Esophagus muscularis mucosa (tissue), 4 donors: ENCODE measurements at regions not wholly inside any gene's neighbourhood (a gene's known extent, or its start where the extent isn't known, plus 50 kb on each side); places are given as distances from the start of the nearest gene placed in this dataset.

Source experiments
- DNase-seq: peaks from one replicate; pipeline ENCODE4 v3.0.0-alpha.2; 2017; ENCODE audit errors: extremely low spot score
- H3K27ac ChIP-seq, 4 donors: fragments of 200-600 bp; sonication (generic); replicated peaks in 1 of 4; 1 replicate in 3 of 4; 2 replicates in 1 of 4; pipeline ENCODE4 v1.5.1; 2016 to 2019; ENCODE audit warnings: mild to moderate bottlenecking in 1 of 4
- H3K27me3 ChIP-seq, 4 donors: fragments of 200-600 bp; sonication (generic); one replicate each; pipeline versions ENCODE4 v1.5.1 to v1.6.0; 2016 to 2019
- H3K36me3 ChIP-seq, 4 donors: fragments of 200-600 bp; sonication (generic); one replicate each; pipeline ENCODE4 v1.5.1; 2016 to 2019
- H3K4me1 ChIP-seq, 4 donors: fragments of 200-600 bp; sonication (generic); one replicate each; pipeline ENCODE4 v1.5.1; 2016 to 2019
- H3K4me3 ChIP-seq, 4 donors: fragments of 200-600 bp; sonication (generic); 1 replicate in 2 of 4; 2 replicates in 2 of 4; pipeline ENCODE4 v1.5.1; 2016 to 2019; ENCODE audit warnings: mild to moderate bottlenecking in 4 of 4, moderate library complexity in 1 of 4
- H3K9me3 ChIP-seq, 4 donors: fragments of 200-600 bp; sonication (generic); 1 replicate in 3 of 4; 2 replicates in 1 of 4; pipeline ENCODE4 v1.5.1; 2016 to 2019
- EP300 ChIP-seq: sonication (generic); formaldehyde crosslinking; IDR thresholded peaks from one replicate; pipeline ENCODE4 v1.6.1; 2017; ENCODE audit warnings: antibody characterized with exemption
- POLR2A ChIP-seq: fragments of 450-650 bp; IDR thresholded peaks from one replicate; pipeline ENCODE4 v1.6.1; 2017; ENCODE audit warnings: antibody characterized with exemption, moderate library complexity, mild to moderate bottlenecking, low read depth
- POLR2AphosphoS5 ChIP-seq, 2 donors: sonication (generic); formaldehyde crosslinking; IDR thresholded peaks; one replicate each; pipeline ENCODE4 v1.6.1; 2017; ENCODE audit warnings: antibody characterized with exemption in 2 of 2
- WGBS: methylation state at CpG from one replicate; pipeline ENCODE4 v1.1.5; 2018; 5-methylcytosine and 5-hydroxymethylcytosine counted together
- intact Hi-C: fragments of 100-400 bp; cut with DNase I; formaldehyde crosslinking; loops from one replicate; pipeline ENCODE4 v1.15.1; 2023
- TF ChIP-seq, protein P1 (sequence below), 3 experiments: fragments of 200-600 bp in 2 of 3; fragments of 450-650 bp in 1 of 3; sonication (generic) in 2 of 3; IDR thresholded peaks; one replicate each; pipeline ENCODE4 v1.5.1; 2017 to 2019; ENCODE audit warnings: antibody characterized with exemption in 3 of 3, mild to moderate bottlenecking in 2 of 3, moderate library complexity in 1 of 3

- Histone ChIP-seq H3K36me3 (no peaks in the 10 kb centered on the region), H3K9me3 (peaks cover 0 to 13% (median 6%) of the 10 kb centered on the region in 4 donors), H3K4me3 (no peak overlapping the region), H3K27ac (no peak overlapping the region), H3K27me3 (peaks cover 0 to 33% (median 0%) of the 10 kb centered on the region in 4 donors), H3K4me1 (no peaks in the 10 kb centered on the region)
- intact Hi-C loops = no loop called here
- DNase-seq = no peak
- 96% methylated on average over 5 of the region's 5 CpGs for WGBS
- TF ChIP-seq EP300 = no peak
- TF ChIP-seq POLR2AphosphoS5 (IDR thresholded peaks at IDR 0.05) = no peak
These were observed 62.9 kb downstream of the IRX2 start for GRCh38 chr5:2688586-2688985.

DNA sequence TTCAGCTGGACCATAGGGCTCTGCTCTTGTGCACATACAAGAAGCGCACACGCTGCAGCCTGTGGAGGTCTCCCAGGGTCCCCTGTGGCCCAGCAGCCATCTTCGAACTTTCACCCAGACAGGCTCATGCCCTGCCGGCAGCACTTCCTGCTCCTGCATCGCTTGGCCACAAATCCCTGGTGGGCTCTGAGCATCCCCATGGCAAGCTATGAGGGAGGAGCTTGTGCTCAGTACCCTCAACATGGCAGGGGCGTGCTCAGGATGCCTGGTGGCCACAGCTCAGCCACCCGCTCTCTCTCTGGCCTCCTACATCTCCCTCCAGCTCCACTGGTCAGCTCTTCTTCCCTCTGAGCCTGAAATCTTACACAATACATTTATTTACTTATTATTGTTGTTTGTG is 63.7 kb downstream of the IRX2 start:
- 74% methylated on average over 7 of the region's 7 CpGs for WGBS
- Histone ChIP-seq H3K27ac (no peak overlapping the region), H3K27me3 (peaks cover 0 to 32% (median 0%) of the 10 kb centered on the region in 4 donors), H3K9me3 (peaks cover 0 to 13% (median 6%) of the 10 kb centered on the region in 4 donors), H3K4me3 (no peak overlapping the region), H3K4me1 (no peaks in the 10 kb centered on the region), H3K36me3 (no peaks in the 10 kb centered on the region)
- TF ChIP-seq, protein P1, sequence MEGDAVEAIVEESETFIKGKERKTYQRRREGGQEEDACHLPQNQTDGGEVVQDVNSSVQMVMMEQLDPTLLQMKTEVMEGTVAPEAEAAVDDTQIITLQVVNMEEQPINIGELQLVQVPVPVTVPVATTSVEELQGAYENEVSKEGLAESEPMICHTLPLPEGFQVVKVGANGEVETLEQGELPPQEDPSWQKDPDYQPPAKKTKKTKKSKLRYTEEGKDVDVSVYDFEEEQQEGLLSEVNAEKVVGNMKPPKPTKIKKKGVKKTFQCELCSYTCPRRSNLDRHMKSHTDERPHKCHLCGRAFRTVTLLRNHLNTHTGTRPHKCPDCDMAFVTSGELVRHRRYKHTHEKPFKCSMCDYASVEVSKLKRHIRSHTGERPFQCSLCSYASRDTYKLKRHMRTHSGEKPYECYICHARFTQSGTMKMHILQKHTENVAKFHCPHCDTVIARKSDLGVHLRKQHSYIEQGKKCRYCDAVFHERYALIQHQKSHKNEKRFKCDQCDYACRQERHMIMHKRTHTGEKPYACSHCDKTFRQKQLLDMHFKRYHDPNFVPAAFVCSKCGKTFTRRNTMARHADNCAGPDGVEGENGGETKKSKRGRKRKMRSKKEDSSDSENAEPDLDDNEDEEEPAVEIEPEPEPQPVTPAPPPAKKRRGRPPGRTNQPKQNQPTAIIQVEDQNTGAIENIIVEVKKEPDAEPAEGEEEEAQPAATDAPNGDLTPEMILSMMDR (IDR thresholded peaks at IDR 0.05) = no peak
- TF ChIP-seq POLR2AphosphoS5 (IDR thresholded peaks at IDR 0.05) (no peak), POLR2A (no peak), EP300 (no peak)
- no peak for DNase-seq
- intact Hi-C loops = no loop called here

DNA sequence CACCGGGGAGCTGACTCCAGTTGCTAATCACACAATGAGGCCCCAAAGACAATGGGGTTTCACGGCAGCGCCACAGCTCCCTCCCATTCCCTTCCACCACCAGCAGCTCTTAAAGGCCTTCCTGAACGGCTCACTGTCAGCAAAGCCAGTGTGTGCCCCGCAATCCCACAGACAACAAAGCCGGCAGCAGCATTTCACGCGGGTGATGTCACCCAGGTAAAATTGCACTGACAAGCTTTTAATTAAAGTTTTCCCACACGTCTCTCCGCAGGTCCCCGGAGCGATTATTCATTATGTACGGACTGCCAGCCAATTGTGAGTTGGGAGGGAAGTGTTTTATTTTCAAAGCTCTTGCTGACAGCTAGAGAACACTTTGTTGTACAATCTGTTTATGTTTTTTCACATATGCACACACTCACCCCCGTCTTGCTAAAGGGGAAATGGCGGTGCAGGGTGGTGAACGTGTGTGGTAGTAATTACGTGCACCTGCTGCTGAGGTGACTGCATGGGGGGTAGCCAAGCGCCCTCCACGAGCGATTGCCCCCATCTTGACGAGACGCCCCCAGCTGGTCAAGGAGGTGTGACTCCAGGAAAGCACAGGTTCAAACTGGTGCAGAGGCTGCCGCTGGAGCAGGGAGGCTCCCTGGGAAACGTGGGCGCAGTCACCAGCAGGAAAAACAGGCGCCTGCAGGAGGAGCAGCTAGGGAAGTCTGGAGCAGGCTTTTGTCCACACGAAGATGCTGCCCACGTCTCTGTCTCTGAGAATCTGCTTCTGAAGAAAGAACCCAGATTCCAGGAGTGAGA is 65.0 kb downstream of the IRX2 start:
- intact Hi-C loops = no loop called here
- 56% methylated on average over 27 of the region's 28 CpGs for WGBS
- no peak overlapping the region for H3K27ac ChIP-seq
- no peak overlapping the region for H3K4me3 ChIP-seq
- H3K4me1 ChIP-seq = no peaks in the 10 kb centered on the region
- no peaks in the 10 kb centered on the region for H3K36me3 ChIP-seq
- H3K9me3 ChIP-seq = peaks cover 0 to 6% (median 1%) of the 10 kb centered on the region in 4 donors
- no peak for TF ChIP-seq POLR2AphosphoS5 (IDR thresholded peaks at IDR 0.05)
- TF ChIP-seq POLR2A = no peak
- TF ChIP-seq, protein P1 (IDR thresholded peaks at IDR 0.05) = no peak
- peaks cover 0 to 30% (median 0%) of the 10 kb centered on the region in 4 donors for H3K27me3 ChIP-seq
- no peak for DNase-seq

DNA sequence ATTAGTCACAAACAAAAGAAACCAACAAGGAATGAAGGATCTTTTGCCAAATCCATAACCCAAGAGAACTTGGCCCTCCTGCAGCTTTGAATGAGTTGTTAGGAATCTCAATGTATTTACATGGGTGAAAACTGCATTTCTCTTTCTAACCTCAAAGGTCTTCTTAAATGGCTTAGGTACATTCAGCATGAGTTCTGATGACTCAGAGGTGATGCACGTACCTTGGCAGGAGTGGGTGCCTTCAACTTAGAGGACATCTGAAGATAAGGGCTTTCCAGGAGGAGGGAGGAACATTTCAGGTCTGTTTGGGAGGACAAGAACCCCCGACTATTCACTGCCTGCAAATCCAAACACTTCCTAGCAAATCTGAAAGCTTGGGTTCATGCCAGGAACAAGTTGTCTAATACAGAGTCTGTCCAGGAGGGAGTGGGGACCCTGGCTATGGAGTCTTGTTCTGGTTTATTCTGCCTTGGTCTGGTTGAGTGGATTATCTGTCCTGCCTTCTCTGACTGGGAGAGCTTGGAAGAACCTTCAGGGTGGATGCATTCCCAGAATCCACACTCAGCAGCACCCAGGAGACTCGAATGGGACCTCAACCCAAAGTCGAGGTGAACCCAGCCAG is 65.7 kb downstream of the IRX2 start:
- 28% methylated on average over 3 of the region's 4 CpGs for WGBS
- no peak for DNase-seq
- H3K4me1 ChIP-seq = no peaks in the 10 kb centered on the region
- H3K4me3 ChIP-seq = no peak overlapping the region
- H3K27ac ChIP-seq = no peak overlapping the region
- intact Hi-C loops = no loop called here
- TF ChIP-seq, protein P1 (IDR thresholded peaks at IDR 0.05) = no peak
- H3K27me3 ChIP-seq = peaks cover 0 to 30% (median 0%) of the 10 kb centered on the region in 4 donors
- H3K36me3 ChIP-seq = no peaks in the 10 kb centered on the region
- H3K9me3 ChIP-seq = no peaks in the 10 kb centered on the region

GRCh38 chr5:2684606-2685005 is 66.9 kb downstream of the IRX2 start:
- intact Hi-C loops = no loop called here
- no peak overlapping the region for H3K4me3 ChIP-seq
- no peak overlapping the region for H3K27ac ChIP-seq
- WGBS = 94% methylated on average over 11 of the region's 11 CpGs
- peaks cover 0 to 30% (median 0%) of the 10 kb centered on the region in 4 donors for H3K27me3 ChIP-seq
- no peaks in the 10 kb centered on the region for H3K36me3 ChIP-seq
- no peak for DNase-seq
- H3K9me3 ChIP-seq = no peaks in the 10 kb centered on the region
- H3K4me1 ChIP-seq = no peaks in the 10 kb centered on the region
- TF ChIP-seq POLR2AphosphoS5 (IDR thresholded peaks at IDR 0.05) (no peak), EP300 (no peak), POLR2A (no peak)
- TF ChIP-seq, protein P1 (IDR thresholded peaks at IDR 0.05) = no peak
